ENCODE measurements at regions not wholly inside any gene's neighbourhood (a gene's known extent, or its start where the extent isn't known, plus 50 kb on each side); places are given as distances from the start of the nearest gene placed in this dataset.

DNA sequence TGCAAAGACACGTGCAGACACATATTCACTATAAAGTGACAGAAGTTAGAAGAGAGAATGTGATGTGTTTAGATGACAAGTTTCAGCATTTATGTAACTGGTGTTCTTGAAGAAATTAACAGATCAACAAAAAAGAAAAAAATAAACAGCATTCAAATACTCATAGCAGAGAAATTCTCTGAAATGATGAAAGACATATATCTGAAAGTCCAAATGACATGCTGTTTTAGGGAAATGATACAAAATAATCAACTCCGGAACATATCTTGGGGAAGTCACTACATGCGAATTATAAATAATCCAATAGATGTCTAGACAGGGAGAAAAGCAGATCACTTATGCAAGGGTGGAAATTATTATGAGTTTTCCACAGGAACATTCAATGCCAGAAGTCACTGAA is 146.0 kb downstream of the SPANXN4 start:
- TF ChIP-seq, protein P1, sequence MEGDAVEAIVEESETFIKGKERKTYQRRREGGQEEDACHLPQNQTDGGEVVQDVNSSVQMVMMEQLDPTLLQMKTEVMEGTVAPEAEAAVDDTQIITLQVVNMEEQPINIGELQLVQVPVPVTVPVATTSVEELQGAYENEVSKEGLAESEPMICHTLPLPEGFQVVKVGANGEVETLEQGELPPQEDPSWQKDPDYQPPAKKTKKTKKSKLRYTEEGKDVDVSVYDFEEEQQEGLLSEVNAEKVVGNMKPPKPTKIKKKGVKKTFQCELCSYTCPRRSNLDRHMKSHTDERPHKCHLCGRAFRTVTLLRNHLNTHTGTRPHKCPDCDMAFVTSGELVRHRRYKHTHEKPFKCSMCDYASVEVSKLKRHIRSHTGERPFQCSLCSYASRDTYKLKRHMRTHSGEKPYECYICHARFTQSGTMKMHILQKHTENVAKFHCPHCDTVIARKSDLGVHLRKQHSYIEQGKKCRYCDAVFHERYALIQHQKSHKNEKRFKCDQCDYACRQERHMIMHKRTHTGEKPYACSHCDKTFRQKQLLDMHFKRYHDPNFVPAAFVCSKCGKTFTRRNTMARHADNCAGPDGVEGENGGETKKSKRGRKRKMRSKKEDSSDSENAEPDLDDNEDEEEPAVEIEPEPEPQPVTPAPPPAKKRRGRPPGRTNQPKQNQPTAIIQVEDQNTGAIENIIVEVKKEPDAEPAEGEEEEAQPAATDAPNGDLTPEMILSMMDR (IDR thresholded peaks at IDR 0.05; ENCODE audit: low read depth, low read length), result no peak
- Histone ChIP-seq H3K9me3 (ENCODE audit: severe bottlenecking) (no peaks in the 10 kb centered on the region), H3K36me3 (no peaks in the 10 kb centered on the region), H3K27ac (no peak overlapping the region), H3K4me3 (ENCODE audit: low read depth, low read length) (no peak overlapping the region), H3K27me3 (ENCODE audit: insufficient read depth, low read depth, severe bottlenecking) (peaks cover 16% of the 10 kb centered on the region)
- DNase-seq, result no peak

- Histone ChIP-seq H3K27ac (no peak overlapping the region), H3K27me3 (ENCODE audit: insufficient read depth, low read depth, severe bottlenecking) (peaks cover 8% of the 10 kb centered on the region), H3K9me3 (ENCODE audit: severe bottlenecking) (no peaks in the 10 kb centered on the region), H3K4me3 (ENCODE audit: low read depth, low read length) (no peak overlapping the region), H3K36me3 (no peaks in the 10 kb centered on the region)
- TF ChIP-seq, protein P1 (IDR thresholded peaks at IDR 0.05; ENCODE audit: low read depth, low read length), result no peak
- no peak for DNase-seq
These were observed 140.1 kb downstream of the SPANXN4 start for GRCh38 chrX:143165778-143166177.

- H3K4me3 ChIP-seq (ENCODE audit: low read depth, low read length), result no peak overlapping the region
- DNase-seq, result no peak
- no peaks in the 10 kb centered on the region for H3K36me3 ChIP-seq
- TF ChIP-seq, protein P1 (IDR thresholded peaks at IDR 0.05; ENCODE audit: low read depth, low read length), result no peak
- peaks cover 8% of the 10 kb centered on the region for H3K27me3 ChIP-seq (ENCODE audit: insufficient read depth, low read depth, severe bottlenecking)
- H3K9me3 ChIP-seq (ENCODE audit: severe bottlenecking), result no peaks in the 10 kb centered on the region
- H3K27ac ChIP-seq, result no peak overlapping the region
These were observed 114.0 kb downstream of the SPANXN4 start for GRCh38 chrX:143139681-143140080.

DNA sequence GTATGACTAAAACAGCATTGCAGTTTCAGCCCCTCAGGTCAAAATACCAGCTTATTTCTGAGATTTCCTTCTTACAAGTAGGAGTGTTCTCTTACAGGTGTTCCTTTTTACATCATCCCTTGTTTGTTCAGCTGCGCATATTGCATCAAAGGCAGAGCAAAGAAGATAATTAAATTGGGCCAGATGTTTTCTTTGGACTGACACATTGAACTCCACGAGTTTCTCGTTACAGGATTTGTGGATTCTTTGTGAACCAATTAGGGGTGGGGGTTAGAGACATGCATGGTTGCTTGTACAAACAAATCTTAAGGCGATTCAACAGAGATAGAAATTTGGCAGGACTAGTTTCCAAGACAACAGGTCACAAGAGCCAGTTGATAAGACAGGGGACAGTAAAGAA is 95.7 kb downstream of the SPANXN4 start:
- Histone ChIP-seq H3K4me3 (ENCODE audit: low read depth, low read length) (no peak overlapping the region), H3K9me3 (ENCODE audit: severe bottlenecking) (no peaks in the 10 kb centered on the region), H3K36me3 (no peaks in the 10 kb centered on the region), H3K27me3 (ENCODE audit: insufficient read depth, low read depth, severe bottlenecking) (peaks cover 13% of the 10 kb centered on the region), H3K27ac (no peak overlapping the region)
- TF ChIP-seq, protein P1 (IDR thresholded peaks at IDR 0.05; ENCODE audit: low read depth, low read length), result no peak
- no peak for DNase-seq

DNA sequence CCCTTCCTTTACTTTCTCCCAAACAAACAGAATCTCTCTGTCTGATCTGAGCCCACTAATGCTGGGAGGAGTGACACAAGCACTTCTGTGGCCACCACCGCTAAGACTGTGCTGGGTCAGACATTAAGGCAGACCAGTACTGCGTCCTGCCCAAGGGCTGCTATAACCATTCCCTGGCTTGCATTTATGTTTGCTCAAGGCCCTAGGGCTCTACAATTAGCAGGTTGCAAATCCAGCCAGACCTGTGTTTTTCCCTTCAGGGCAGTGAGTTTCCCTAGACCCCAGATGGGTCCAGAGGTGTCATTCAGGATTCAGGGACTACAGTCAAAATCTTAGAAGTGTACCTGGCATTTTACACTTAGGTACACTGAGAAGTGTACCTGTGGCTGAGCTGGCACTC is 89.7 kb downstream of the SPANXN4 start:
- H3K27me3 ChIP-seq (ENCODE audit: insufficient read depth, low read depth, severe bottlenecking), result peaks cover 33% of the 10 kb centered on the region
- H3K9me3 ChIP-seq (ENCODE audit: severe bottlenecking), result no peaks in the 10 kb centered on the region
- H3K4me3 ChIP-seq (ENCODE audit: low read depth, low read length), result no peak overlapping the region
- H3K36me3 ChIP-seq, result no peaks in the 10 kb centered on the region
- H3K27ac ChIP-seq, result no peak overlapping the region
- TF ChIP-seq, protein P1 (IDR thresholded peaks at IDR 0.05; ENCODE audit: low read depth, low read length), result no peak
- no peak for DNase-seq

DNA sequence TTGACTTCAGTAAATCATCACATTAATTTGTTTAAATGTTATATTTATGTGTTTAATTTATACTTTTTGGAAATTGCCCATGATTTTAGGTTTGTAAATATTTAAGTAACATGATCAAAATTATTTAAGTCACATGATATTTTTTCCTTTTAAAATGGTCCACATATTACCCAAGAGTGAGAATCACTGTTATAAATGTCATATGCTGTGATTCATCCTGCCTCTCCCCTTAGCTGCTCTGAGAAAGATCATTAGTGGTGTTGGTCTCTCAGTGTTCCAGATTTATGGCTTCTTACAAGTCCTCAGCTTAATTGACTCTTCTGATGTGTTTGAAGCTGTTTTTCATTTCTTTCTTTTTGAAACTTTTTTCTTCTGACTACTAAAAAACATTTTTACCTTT is 70.1 kb downstream of the SPANXN4 start:
- no peak for DNase-seq
- Histone ChIP-seq H3K9me3 (ENCODE audit: severe bottlenecking) (no peaks in the 10 kb centered on the region), H3K27ac (no peak overlapping the region), H3K27me3 (ENCODE audit: insufficient read depth, low read depth, severe bottlenecking) (peaks cover 32% of the 10 kb centered on the region), H3K36me3 (no peaks in the 10 kb centered on the region), H3K4me3 (ENCODE audit: low read depth, low read length) (no peak overlapping the region)
- TF ChIP-seq, protein P1 (IDR thresholded peaks at IDR 0.05; ENCODE audit: low read depth, low read length), result no peak

All from WERI-Rb-1 (cell line).